ENCODE measurements at regions not wholly inside any gene's neighbourhood (a gene's known extent, or its start where the extent isn't known, plus 50 kb on each side); places are given as distances from the start of the nearest gene placed in this dataset.

DNA sequence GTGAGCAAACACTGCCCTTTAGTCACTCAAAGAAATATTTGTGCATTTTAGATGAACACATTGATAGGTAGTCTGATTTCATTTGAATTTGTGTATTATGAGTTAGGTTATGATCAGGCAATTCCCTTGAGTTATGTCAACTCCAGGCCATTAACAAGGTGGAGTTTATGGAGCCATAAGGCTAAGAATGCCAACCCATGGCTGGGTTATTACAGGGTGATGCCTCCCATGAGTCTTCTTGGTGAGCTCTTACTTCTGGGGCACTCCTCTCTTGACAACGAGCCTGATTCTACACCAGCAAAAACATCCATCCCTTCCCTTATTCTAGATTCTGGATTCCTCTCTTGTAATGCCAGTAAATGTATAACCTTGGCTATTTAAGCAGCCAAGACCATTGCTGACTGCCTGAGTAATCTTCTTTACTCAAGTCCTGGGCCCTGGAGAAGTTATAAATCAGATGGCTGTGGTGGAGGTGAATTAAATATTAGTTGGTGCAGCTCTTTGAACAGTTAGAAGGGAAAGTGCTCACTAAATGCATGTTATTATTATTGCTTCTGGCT is 645.7 kb upstream of the TENM4 start (continued):
- TF ChIP-seq IKZF4 (CRISPR knock-in tag; IDR thresholded peaks at IDR 0.05; ENCODE audit: borderline replicate concordance, low read depth, not compliant biosample characterization): no peak
- no peak for TF ChIP-seq SMYD3 (CRISPR knock-in tag; IDR thresholded peaks at IDR 0.05)
- no peak for TF ChIP-seq PHB2 (IDR thresholded peaks at IDR 0.05; ENCODE audit: partially characterized antibody)
- TF ChIP-seq HOXD1 (CRISPR knock-in tag; IDR thresholded peaks at IDR 0.05): no peak
- no peak for TF ChIP-seq KLF16 (CRISPR knock-in tag; IDR thresholded peaks at IDR 0.05)
- TF ChIP-seq ZSCAN31 (CRISPR knock-in tag; IDR thresholded peaks at IDR 0.05; ENCODE audit: low read depth): no peak
- no peak for TF ChIP-seq U2AF1 (optimal IDR thresholded peaks at IDR 0.05; ENCODE audit: low read depth, low read length)
- TF ChIP-seq KDM6A (CRISPR knock-in tag; IDR thresholded peaks at IDR 0.05; ENCODE audit: low read depth): no peak
- TF ChIP-seq FOXA1 (IDR thresholded peaks at IDR 0.05): no peak
- TF ChIP-seq FOXA1 (CRISPR knock-in tag; IDR thresholded peaks at IDR 0.05): no peak

DNA sequence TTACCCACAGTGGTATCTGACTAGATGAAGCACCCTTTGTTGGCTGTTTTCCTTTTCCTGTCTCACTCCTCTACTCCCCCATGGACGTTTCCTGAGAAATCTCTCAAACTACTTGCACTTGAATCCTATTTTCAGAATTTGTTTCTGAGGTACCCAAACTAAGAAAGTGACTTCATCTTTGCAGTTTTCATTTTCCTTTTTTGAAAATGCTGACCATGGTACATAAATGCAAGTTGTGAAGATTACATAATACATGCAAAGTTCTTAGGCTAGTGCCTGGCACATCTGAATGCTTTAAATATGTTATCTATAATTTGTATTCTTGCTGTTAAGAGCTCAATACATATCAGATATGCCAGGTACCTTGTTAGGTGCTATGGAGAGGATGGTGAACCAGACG is 644.7 kb upstream of the TENM4 start:
- in situ Hi-C loops (cut with HindIII; ENCODE audit: extremely low pct_ligation_motif_present, low pct_unique_long_range_greater_than_20kb) (no loop called here), intact Hi-C loops (cut with micrococcal nuclease; ENCODE audit: unreplicated experiment) (no loop called here)
- Histone ChIP-seq H3K36me3 (replicated peaks in 1 of 2; ENCODE audit: control insufficient read depth in 1 of 2, insufficient read depth in 2 of 2, low read length in 2 of 2) (no peaks in the 10 kb centered on the region), H3K9me3 (ENCODE audit: low read length) (no peaks in the 10 kb centered on the region), H4K20me1 (ENCODE audit: insufficient read depth, low read length) (no peaks in the 10 kb centered on the region), H3K4me1 (ENCODE audit: insufficient read depth, low read length) (no peaks in the 10 kb centered on the region), H2AFZ (ENCODE audit: low read length) (no peak overlapping the region), H3K79me2 (ENCODE audit: insufficient read depth, low read length) (no peaks in the 10 kb centered on the region), H3K27me3 (ENCODE audit: control insufficient read depth in 1 of 2, insufficient read depth in 2 of 2, low read length in 2 of 2) (no peaks in the 10 kb centered on the region), H3K27ac (ENCODE audit: extremely low read length, insufficient read depth, low read length) (no peak overlapping the region), H3K4me2 (ENCODE audit: low read depth, low read length) (no peak overlapping the region), H3K9ac (ENCODE audit: insufficient read depth, low read depth, low read length) (no peak overlapping the region), H3K4me3 (replicated peaks in 1 of 3; ENCODE audit: insufficient read depth in 1 of 3, low read depth in 2 of 3, low read length in 3 of 3) (no peak overlapping the region)
- DNase-seq (ENCODE audit: low spot score): no peak
- ChIA-PET POLR2A (no interaction called here), CTCF (ENCODE audit: low intra/inter-chr PET ratio, low total read pairs) (no interaction called here)
- WGBS (ENCODE audit: low lambda C conversion rate): 0% methylated on average over 2 of the region's 2 CpGs
- no peak for ATAC-seq
- no peak for FAIRE-seq
- no TSS peak for BruUV-seq (replicated peaks)
- no peak for TF ChIP-seq ZNF337 (CRISPR knock-in tag; IDR thresholded peaks at IDR 0.05; ENCODE audit: borderline replicate concordance, low read depth)
- TF ChIP-seq, protein P1, sequence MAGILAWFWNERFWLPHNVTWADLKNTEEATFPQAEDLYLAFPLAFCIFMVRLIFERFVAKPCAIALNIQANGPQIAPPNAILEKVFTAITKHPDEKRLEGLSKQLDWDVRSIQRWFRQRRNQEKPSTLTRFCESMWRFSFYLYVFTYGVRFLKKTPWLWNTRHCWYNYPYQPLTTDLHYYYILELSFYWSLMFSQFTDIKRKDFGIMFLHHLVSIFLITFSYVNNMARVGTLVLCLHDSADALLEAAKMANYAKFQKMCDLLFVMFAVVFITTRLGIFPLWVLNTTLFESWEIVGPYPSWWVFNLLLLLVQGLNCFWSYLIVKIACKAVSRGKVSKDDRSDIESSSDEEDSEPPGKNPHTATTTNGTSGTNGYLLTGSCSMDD (CRISPR knock-in tag; IDR thresholded peaks at IDR 0.05): no peak
- TF ChIP-seq, protein P2, sequence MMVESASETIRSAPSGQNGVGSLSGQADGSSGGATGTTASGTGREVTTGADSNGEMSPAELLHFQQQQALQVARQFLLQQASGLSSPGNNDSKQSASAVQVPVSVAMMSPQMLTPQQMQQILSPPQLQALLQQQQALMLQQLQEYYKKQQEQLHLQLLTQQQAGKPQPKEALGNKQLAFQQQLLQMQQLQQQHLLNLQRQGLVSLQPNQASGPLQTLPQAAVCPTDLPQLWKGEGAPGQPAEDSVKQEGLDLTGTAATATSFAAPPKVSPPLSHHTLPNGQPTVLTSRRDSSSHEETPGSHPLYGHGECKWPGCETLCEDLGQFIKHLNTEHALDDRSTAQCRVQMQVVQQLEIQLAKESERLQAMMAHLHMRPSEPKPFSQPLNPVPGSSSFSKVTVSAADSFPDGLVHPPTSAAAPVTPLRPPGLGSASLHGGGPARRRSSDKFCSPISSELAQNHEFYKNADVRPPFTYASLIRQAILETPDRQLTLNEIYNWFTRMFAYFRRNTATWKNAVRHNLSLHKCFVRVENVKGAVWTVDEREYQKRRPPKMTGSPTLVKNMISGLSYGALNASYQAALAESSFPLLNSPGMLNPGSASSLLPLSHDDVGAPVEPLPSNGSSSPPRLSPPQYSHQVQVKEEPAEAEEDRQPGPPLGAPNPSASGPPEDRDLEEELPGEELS (CRISPR knock-in tag; IDR thresholded peaks at IDR 0.05): no peak
- TF ChIP-seq, protein P3, sequence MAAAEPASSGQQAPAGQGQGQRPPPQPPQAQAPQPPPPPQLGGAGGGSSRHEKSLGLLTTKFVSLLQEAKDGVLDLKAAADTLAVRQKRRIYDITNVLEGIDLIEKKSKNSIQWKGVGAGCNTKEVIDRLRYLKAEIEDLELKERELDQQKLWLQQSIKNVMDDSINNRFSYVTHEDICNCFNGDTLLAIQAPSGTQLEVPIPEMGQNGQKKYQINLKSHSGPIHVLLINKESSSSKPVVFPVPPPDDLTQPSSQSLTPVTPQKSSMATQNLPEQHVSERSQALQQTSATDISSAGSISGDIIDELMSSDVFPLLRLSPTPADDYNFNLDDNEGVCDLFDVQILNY (CRISPR knock-in tag; conservative IDR thresholded peaks at IDR 0.05): no peak
- TF ChIP-seq, protein P4, sequence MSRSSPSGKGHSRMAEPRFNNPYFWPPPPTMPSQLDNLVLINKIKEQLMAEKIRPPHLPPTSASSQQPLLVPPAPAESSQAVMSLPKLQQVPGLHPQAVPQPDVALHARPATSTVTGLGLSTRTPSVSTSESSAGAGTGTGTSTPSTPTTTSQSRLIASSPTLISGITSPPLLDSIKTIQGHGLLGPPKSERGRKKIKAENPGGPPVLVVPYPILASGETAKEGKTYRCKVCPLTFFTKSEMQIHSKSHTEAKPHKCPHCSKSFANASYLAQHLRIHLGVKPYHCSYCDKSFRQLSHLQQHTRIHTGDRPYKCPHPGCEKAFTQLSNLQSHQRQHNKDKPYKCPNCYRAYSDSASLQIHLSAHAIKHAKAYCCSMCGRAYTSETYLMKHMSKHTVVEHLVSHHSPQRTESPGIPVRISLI (CRISPR knock-in tag; IDR thresholded peaks at IDR 0.05; ENCODE audit: borderline replicate concordance): no peak
- TF ChIP-seq EHMT2 (IDR thresholded peaks at IDR 0.05; ENCODE audit: borderline replicate concordance, low read depth, low read length): no peak
- no peak for TF ChIP-seq TBL1XR1 (IDR thresholded peaks at IDR 0.05; ENCODE audit: borderline replicate concordance, low read length, partially characterized antibody)
- TF ChIP-seq, protein P5, sequence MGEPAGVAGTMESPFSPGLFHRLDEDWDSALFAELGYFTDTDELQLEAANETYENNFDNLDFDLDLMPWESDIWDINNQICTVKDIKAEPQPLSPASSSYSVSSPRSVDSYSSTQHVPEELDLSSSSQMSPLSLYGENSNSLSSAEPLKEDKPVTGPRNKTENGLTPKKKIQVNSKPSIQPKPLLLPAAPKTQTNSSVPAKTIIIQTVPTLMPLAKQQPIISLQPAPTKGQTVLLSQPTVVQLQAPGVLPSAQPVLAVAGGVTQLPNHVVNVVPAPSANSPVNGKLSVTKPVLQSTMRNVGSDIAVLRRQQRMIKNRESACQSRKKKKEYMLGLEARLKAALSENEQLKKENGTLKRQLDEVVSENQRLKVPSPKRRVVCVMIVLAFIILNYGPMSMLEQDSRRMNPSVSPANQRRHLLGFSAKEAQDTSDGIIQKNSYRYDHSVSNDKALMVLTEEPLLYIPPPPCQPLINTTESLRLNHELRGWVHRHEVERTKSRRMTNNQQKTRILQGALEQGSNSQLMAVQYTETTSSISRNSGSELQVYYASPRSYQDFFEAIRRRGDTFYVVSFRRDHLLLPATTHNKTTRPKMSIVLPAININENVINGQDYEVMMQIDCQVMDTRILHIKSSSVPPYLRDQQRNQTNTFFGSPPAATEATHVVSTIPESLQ (CRISPR knock-in tag; conservative IDR thresholded peaks at IDR 0.05): no peak
